Esophagus muscularis mucosa (tissue), 4 donors: ENCODE measurements at regions not wholly inside any gene's neighbourhood (a gene's known extent, or its start where the extent isn't known, plus 50 kb on each side); places are given as distances from the start of the nearest gene placed in this dataset.

Source experiments
- EP300 ChIP-seq: sonication (generic); formaldehyde crosslinking; IDR thresholded peaks from one replicate; pipeline ENCODE4 v1.6.1; 2017; ENCODE audit warnings: antibody characterized with exemption
- POLR2A ChIP-seq: fragments of 450-650 bp; IDR thresholded peaks from one replicate; pipeline ENCODE4 v1.6.1; 2017; ENCODE audit warnings: antibody characterized with exemption, moderate library complexity, mild to moderate bottlenecking, low read depth
- POLR2AphosphoS5 ChIP-seq, 2 donors: sonication (generic); formaldehyde crosslinking; IDR thresholded peaks; one replicate each; pipeline ENCODE4 v1.6.1; 2017; ENCODE audit warnings: antibody characterized with exemption in 2 of 2
- TF ChIP-seq, protein P1 (sequence below), 3 experiments: fragments of 200-600 bp in 2 of 3; fragments of 450-650 bp in 1 of 3; sonication (generic) in 2 of 3; IDR thresholded peaks; one replicate each; pipeline ENCODE4 v1.5.1; 2017 to 2019; ENCODE audit warnings: antibody characterized with exemption in 3 of 3, mild to moderate bottlenecking in 2 of 3, moderate library complexity in 1 of 3

DNA sequence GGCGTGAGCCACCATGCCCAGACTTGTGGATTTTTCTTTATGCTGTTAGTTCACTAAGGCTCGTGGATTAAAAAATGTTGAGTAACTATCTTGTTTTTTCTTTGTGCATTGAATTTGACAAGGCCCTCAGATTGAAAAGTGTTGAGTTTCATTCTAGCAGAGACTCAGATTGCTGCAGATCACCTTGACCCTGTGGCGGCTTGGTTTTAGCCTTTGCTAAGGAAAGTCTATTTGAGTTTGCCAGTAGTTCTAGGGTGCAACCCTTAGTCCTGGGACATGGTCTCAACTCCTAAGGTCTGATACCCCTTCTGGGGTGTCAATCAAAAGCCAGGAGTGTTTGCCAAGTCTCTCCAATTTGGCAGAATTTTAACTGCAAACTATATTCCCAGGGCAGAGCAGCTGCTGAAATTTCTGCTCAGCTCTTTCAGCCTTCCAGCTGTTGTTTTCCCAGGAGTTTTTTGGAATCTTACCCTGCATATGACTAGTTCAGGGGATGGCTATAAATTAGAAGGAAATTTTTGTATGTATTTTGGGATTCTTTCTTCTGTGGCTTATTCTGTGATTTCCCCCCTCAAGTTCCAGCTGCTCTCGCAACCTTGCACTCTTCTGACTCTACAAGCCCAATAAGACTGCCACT is 84.3 kb upstream of the HAND1 start:
- TF ChIP-seq, protein P1, sequence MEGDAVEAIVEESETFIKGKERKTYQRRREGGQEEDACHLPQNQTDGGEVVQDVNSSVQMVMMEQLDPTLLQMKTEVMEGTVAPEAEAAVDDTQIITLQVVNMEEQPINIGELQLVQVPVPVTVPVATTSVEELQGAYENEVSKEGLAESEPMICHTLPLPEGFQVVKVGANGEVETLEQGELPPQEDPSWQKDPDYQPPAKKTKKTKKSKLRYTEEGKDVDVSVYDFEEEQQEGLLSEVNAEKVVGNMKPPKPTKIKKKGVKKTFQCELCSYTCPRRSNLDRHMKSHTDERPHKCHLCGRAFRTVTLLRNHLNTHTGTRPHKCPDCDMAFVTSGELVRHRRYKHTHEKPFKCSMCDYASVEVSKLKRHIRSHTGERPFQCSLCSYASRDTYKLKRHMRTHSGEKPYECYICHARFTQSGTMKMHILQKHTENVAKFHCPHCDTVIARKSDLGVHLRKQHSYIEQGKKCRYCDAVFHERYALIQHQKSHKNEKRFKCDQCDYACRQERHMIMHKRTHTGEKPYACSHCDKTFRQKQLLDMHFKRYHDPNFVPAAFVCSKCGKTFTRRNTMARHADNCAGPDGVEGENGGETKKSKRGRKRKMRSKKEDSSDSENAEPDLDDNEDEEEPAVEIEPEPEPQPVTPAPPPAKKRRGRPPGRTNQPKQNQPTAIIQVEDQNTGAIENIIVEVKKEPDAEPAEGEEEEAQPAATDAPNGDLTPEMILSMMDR (IDR thresholded peaks at IDR 0.05), result no peak
- TF ChIP-seq POLR2AphosphoS5 (IDR thresholded peaks at IDR 0.05), result no peak
- no peak for TF ChIP-seq POLR2A
- no peak for TF ChIP-seq EP300
